22Rv1 (cell line): ENCODE measurements at regions not wholly inside any gene's neighbourhood (a gene's known extent, or its start where the extent isn't known, plus 50 kb on each side); places are given as distances from the start of the nearest gene placed in this dataset.

ENCODE experiments used
- H3K27ac ChIP-seq: fragments of 450-650 bp; 2 replicates; pipeline ENCODE4 v1.5.1; 2017
- CTCF ChIP-seq: fragments of 450-650 bp; IDR thresholded peaks from 2 replicates; pipeline ENCODE4 v1.5.1; 2017; ENCODE audit warnings: mild to moderate bottlenecking
- ZFX ChIP-seq: fragments of 450-650 bp; IDR thresholded peaks from 2 replicates; pipeline ENCODE4 v1.6.1; 2017; ENCODE audit warnings: antibody characterized with exemption, borderline replicate concordance

DNA sequence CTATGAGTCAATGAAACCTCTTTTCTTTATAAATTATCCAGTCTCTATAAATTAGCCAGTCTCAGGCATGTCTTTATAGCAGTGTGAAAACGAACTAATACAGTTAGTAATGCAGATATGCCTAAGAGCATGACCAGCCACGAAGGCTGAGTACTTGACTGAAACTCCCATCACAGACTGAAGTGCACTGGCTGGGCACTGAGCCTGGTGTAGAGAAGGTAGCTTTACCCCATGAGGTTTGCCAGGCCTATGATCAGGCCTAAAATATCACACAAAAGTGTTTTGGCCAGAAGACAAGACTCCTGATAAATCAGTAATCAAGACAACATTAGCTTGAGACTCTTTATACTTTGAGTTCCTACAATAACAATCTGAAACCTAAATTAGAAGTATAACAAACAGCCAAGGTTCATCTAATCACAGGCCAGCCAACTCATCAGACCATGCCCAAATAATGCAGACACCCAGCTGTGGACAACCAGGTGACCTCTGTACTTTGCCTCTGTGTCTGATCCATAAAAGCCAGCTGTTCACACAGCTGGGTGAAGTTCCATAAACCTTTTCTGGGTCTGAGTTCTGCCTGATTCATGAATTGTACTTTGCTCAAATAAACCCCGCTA lies 771.8 kb upstream of the SLITRK1 start:
- H3K27ac ChIP-seq, result no peak overlapping the region
- no peak for TF ChIP-seq ZFX
- TF ChIP-seq CTCF, result no peak

DNA sequence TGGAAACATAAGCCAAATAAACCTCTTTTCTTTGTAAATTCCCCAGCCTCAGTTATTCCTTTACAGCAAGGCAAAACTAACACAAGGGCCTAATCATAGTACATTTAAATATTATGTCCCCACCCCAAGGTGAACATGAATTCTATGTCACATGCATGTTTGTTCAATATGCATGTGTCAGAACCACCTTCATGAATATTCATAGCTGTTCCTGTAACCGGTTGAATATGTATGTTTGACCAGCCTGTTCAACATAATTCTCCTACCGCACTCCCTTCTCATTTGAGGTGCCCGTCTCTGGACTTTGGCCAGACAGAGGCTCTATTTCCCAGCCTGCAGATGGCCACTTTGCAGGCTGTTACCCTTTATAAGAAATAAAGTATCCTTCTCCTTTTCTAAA lies 769.4 kb upstream of the SLITRK1 start:
- TF ChIP-seq CTCF (no peak), ZFX (no peak)
- peak overlapping the region; percentile 30 for H3K27ac ChIP-seq

DNA sequence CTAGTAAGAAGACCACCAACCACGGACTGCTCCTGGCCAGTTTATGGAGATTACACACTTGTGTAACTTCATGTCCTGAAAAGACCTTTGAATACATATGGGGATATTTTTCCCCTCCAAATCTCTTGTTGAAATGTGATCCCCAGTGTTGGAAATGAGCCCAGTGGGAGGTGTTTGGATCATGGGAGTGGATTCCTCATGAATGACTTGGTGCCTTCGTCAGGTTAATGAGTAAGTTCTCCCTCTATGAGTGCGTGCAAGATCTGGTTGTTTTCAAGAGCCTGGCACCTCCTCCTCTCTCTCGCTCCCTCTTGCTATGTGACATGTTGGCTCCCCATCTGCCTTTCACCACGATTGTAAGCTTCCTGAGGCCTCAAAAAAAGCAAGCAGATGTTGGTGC lies 769.0 kb upstream of the SLITRK1 start:
- TF ChIP-seq CTCF, result no peak
- TF ChIP-seq ZFX, result no peak
- peak overlapping the region; percentile 30 for H3K27ac ChIP-seq

DNA sequence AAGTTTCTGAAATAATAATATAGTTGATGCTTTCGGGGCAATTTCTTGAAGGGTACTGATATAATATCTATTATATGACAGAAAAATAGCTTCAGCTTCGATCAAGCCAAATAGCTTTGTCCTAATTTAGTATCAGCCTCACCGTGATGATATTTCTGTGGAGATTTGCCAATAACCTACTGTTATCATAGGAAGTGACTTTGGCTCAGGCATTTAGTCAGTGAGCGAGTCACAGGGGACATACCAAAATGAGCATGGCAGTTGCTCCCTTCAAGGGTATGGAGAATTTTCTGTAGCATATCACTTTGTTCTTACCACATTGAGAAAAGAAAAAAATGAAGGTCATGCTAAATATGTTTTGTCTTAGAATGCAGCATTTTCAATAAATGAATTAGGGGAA lies 767.6 kb upstream of the SLITRK1 start:
- TF ChIP-seq CTCF, result no peak
- no peak for TF ChIP-seq ZFX
- H3K27ac ChIP-seq, result no peak overlapping the region

- TF ChIP-seq ZFX (no peak), CTCF (peak; percentile 63)
- no peak overlapping the region for H3K27ac ChIP-seq
Observed at GRCh38 chr13:84648069-84648640, 765.9 kb upstream of the SLITRK1 start.

GRCh38 chr13:84646957-84647356 lies 764.7 kb upstream of the SLITRK1 start:
- H3K27ac ChIP-seq, result 0 out of 2 replicates have a peak overlapping the region, but pooled peaks have one; percentile 57
- TF ChIP-seq ZFX, result no peak
- TF ChIP-seq CTCF, result no peak

DNA sequence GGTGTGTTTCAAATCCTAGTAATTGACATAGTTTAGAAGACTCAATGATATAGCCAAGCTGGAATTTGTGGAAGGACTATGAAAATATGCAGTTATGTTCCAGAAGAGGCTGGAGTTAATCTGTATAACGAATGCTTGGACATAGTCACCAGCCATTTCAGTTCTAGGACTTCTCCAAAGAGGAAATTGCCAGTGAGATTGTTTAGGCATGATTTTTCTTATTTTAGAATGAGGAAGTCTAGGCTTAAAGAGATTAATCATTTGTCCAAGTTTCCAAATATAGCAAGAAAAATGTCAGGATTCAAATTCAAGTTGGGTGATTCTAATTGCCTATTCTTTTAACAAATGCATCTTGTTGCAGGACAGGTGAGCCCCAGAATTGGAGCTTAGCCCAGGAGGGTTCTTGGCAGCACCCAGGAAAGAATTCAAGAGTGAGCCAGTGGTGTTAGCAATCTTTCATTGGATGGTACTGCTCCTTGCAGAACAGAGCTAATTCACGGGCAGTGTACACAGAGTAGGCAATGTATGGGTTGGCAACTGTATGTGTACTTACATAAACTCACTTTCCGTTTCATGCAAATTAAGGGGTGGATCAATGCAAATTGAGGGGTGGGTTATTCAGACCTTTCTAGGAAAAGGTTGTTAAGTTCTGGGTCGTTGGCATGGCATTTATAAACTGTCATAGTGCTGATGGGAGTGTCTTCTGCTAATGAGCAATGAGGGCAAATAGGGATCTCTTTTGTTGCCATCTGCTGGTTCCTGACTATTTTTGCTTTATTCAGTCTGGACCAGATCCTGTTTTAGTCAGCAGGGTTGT lies 763.1 kb upstream of the SLITRK1 start:
- H3K27ac ChIP-seq, result peak overlapping the region; percentile 57
- TF ChIP-seq CTCF (peak; percentile 65), ZFX (no peak)
